ENCODE measurements at regions not wholly inside any gene's neighbourhood (a gene's known extent, or its start where the extent isn't known, plus 50 kb on each side); places are given as distances from the start of the nearest gene placed in this dataset.
"Not testable (repeated sequence)": the region's sequence is repeated elsewhere in the genome, so short reads cannot be mapped to it uniquely, and the experiment has no call there.

DNA sequence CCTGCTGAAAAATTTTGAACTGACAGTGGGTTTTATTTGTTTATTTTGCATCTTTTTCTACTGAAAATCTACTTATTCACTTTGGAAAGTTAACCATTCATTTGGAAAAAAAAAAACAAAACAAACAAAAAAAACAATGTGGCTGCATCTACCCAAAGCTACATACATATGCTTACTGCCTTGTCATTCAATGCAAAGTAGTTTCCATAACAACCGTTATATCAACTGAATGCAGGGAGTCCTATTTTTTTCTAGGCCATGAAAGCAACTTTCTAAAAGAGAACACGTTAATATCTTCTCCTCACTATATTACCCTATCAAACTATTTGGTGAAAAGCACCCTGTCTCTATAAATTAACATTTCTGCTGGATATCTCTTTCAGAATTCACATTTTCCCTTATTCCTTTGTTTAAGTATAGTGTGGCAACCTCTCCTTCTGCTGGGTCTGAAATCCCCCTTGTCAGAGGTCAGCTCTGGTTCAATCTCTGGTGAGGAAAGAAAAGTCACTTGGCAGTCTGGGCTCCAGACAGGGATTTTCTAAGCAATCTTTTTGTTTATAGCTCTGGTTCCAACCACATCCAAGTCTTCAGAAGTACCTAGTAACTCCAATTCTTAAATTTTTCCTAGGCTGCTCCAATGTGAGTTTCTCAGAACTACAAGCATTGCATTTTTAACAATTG, 528.4 kb upstream of the TOM1L1 start:
- Histone ChIP-seq H3K9me1 (ENCODE audit: control insufficient read depth, extremely low read depth, insufficient read depth, low read length) (no peaks in the 10 kb centered on the region), H3K27me3 (ENCODE audit: control insufficient read depth, extremely low read depth, insufficient read depth, low read length) (no peaks in the 10 kb centered on the region), H3K9ac (ENCODE audit: control insufficient read depth, extremely low read depth, insufficient read depth, low read length) (no peak overlapping the region), H3K4me1 (ENCODE audit: control insufficient read depth, extremely low read depth, insufficient read depth, low read length) (no peaks in the 10 kb centered on the region), H4K20me1 (ENCODE audit: control insufficient read depth, extremely low read depth, insufficient read depth, low read length) (no peaks in the 10 kb centered on the region), H3K9me3 (ENCODE audit: control insufficient read depth, low read depth, low read length) (no peaks in the 10 kb centered on the region), H2AFZ (ENCODE audit: control insufficient read depth, low read length) (no peak overlapping the region), H3K4me3 (ENCODE audit: control insufficient read depth in 2 of 3, extremely low read depth in 1 of 3, insufficient read depth in 2 of 3, low read depth in 1 of 3, low read length in 3 of 3) (no peak overlapping the region), H3K4me2 (ENCODE audit: control insufficient read depth, extremely low read depth, insufficient read depth, low read depth, low read length) (no peak overlapping the region), H3K36me3 (ENCODE audit: control insufficient read depth in 2 of 2, extremely low read depth in 1 of 2, insufficient read depth in 2 of 2, low read length in 2 of 2) (no peaks in the 10 kb centered on the region), H3K79me2 (ENCODE audit: control insufficient read depth, insufficient read depth, low read length) (no peaks in the 10 kb centered on the region), H3K27ac (ENCODE audit: control insufficient read depth, insufficient read depth, low read length) (no peak overlapping the region)
- no peak for TF ChIP-seq EZH2 (IDR thresholded peaks at IDR 0.05; ENCODE audit: low read length)
- TF ChIP-seq CTCF (optimal IDR thresholded peaks at IDR 0.05 in 1 of 3, IDR thresholded peaks at IDR 0.05 in 1 of 3, conservative IDR thresholded peaks at IDR 0.05 in 1 of 3; ENCODE audit: extremely low read depth in 1 of 3, insufficient read depth in 2 of 3, low read length in 3 of 3), result no peak
- DNase-seq (ENCODE audit: low read depth, low spot score) (no peak), FAIRE-seq (no peak)
- dilution Hi-C loops (cut with MboI; ENCODE audit: extremely low pct_ligation_motif_present, low sequenced_read_pairs), result no loop called here

DNA sequence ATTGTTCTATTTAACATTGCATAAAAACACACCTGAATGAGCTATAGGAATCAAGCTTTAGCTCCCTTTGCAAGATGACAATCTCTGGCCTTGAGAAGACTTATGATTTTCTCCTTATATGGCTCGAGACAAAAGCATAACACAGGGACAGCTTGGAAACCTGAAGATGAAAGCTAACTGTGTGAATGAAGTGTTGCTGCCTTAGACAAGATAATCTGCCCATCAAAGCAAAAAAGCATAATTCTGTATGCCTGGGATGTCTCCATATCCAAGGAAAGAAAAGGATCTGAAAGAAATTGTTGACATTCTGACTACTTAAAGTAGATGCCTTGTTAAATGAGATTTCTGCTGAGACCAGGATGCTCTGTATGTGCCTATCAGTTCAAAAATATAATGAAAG, 526.7 kb upstream of the TOM1L1 start:
- Histone ChIP-seq H3K9me3 (ENCODE audit: control insufficient read depth, low read depth, low read length) (no peaks in the 10 kb centered on the region), H3K4me3 (ENCODE audit: control insufficient read depth in 2 of 3, extremely low read depth in 1 of 3, insufficient read depth in 2 of 3, low read depth in 1 of 3, low read length in 3 of 3) (no peak overlapping the region), H3K36me3 (ENCODE audit: control insufficient read depth in 2 of 2, extremely low read depth in 1 of 2, insufficient read depth in 2 of 2, low read length in 2 of 2) (no peaks in the 10 kb centered on the region), H3K4me1 (ENCODE audit: control insufficient read depth, extremely low read depth, insufficient read depth, low read length) (no peaks in the 10 kb centered on the region), H2AFZ (ENCODE audit: control insufficient read depth, low read length) (no peak overlapping the region), H3K27ac (ENCODE audit: control insufficient read depth, insufficient read depth, low read length) (no peak overlapping the region), H3K9ac (ENCODE audit: control insufficient read depth, extremely low read depth, insufficient read depth, low read length) (no peak overlapping the region), H4K20me1 (ENCODE audit: control insufficient read depth, extremely low read depth, insufficient read depth, low read length) (no peaks in the 10 kb centered on the region), H3K4me2 (ENCODE audit: control insufficient read depth, extremely low read depth, insufficient read depth, low read depth, low read length) (no peak overlapping the region), H3K27me3 (ENCODE audit: control insufficient read depth, extremely low read depth, insufficient read depth, low read length) (no peaks in the 10 kb centered on the region), H3K9me1 (ENCODE audit: control insufficient read depth, extremely low read depth, insufficient read depth, low read length) (no peaks in the 10 kb centered on the region), H3K79me2 (ENCODE audit: control insufficient read depth, insufficient read depth, low read length) (no peaks in the 10 kb centered on the region)
- dilution Hi-C loops (cut with MboI; ENCODE audit: extremely low pct_ligation_motif_present, low sequenced_read_pairs), result no loop called here
- TF ChIP-seq EZH2 (IDR thresholded peaks at IDR 0.05; ENCODE audit: low read length) (no peak), CTCF (optimal IDR thresholded peaks at IDR 0.05 in 1 of 3, IDR thresholded peaks at IDR 0.05 in 1 of 3, conservative IDR thresholded peaks at IDR 0.05 in 1 of 3; ENCODE audit: extremely low read depth in 1 of 3, insufficient read depth in 2 of 3, low read length in 3 of 3) (no peak)
- no peak for DNase-seq (ENCODE audit: low read depth, low spot score)
- FAIRE-seq, result no peak

DNA sequence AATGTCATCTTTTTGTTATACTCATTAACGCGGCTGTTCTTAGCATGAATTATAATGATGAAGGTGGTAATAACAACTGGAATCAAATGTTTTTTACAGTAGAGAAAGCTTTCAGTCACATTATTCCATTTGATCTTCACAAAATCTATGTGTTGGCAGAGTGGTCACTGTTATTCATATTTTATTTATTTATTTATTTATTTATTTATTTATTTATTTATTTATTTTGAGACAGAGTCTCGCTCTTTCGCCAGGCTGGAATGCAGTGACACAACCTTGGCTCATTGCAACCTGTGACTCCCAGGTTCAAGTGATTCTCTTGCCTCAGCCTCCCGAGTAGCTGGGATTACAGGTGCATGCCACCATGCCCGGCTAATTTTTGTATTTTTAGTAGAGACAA, 524.2 kb upstream of the TOM1L1 start:
- H3K4me3 ChIP-seq (ENCODE audit: control insufficient read depth in 2 of 3, extremely low read depth in 1 of 3, insufficient read depth in 2 of 3, low read depth in 1 of 3, low read length in 3 of 3), result not testable (repeated sequence)

More for the DNA sequence above, 524.2 kb upstream of the TOM1L1 start:
- H3K9me3 ChIP-seq (ENCODE audit: control insufficient read depth, low read depth, low read length); H3K4me1 ChIP-seq (ENCODE audit: control insufficient read depth, extremely low read depth, insufficient read depth, low read length); H3K27me3 ChIP-seq (ENCODE audit: control insufficient read depth, extremely low read depth, insufficient read depth, low read length); H3K27ac ChIP-seq (ENCODE audit: control insufficient read depth, insufficient read depth, low read length); H3K9me1 ChIP-seq (ENCODE audit: control insufficient read depth, extremely low read depth, insufficient read depth, low read length); H4K20me1 ChIP-seq (ENCODE audit: control insufficient read depth, extremely low read depth, insufficient read depth, low read length); H2AFZ ChIP-seq (ENCODE audit: control insufficient read depth, low read length); dilution Hi-C loops (cut with MboI; ENCODE audit: extremely low pct_ligation_motif_present, low sequenced_read_pairs); H3K4me2 ChIP-seq (ENCODE audit: control insufficient read depth, extremely low read depth, insufficient read depth, low read depth, low read length); H3K79me2 ChIP-seq (ENCODE audit: control insufficient read depth, insufficient read depth, low read length); DNase-seq (ENCODE audit: low read depth, low spot score); H3K36me3 ChIP-seq (ENCODE audit: control insufficient read depth in 2 of 2, extremely low read depth in 1 of 2, insufficient read depth in 2 of 2, low read length in 2 of 2); H3K9ac ChIP-seq (ENCODE audit: control insufficient read depth, extremely low read depth, insufficient read depth, low read length); FAIRE-seq: not testable (repeated sequence)
